ENCODE measurements at regions not wholly inside any gene's neighbourhood (a gene's known extent, or its start where the extent isn't known, plus 50 kb on each side); places are given as distances from the start of the nearest gene placed in this dataset.

DNA sequence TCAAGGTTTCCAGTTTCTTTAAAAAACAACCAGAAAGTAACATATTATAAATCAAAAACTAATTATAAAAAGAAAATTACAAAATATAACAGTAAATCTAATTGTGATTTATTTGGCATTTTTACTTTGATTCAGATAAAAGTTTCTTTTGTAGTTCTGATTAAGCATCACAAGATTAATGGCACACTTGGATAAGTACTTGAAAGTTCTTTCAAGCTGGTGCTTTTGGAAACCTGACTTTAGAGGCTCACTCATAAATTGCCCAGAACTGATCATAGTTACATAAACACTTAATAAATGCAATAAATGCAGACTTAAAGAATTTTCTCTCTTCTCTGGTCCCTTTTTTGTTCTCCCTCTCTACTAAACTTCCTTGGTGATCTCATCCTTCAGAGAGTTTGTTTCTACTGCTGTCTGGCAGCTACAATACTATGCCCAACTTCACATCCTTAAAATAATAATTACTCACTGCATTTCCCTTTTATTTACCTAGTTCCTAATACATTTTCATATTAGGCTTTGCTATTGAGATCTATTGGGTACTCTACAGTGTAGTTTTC is 1417.0 kb downstream of the EFNB2 start:
- Histone ChIP-seq H3K27ac (ENCODE audit: insufficient read depth, low read length) (no peak overlapping the region), H3K79me1 (ENCODE audit: low read depth in 1 of 2, low read length in 2 of 2) (no peaks in the 10 kb centered on the region), H2AK9ac (replicated peaks; ENCODE audit: low read depth, low read length, poor library complexity) (no peak overlapping the region), H3K23ac (ENCODE audit: low read depth, low read length) (no peak overlapping the region), H4K5ac (ENCODE audit: low read depth, low read length) (no peak overlapping the region), H3K4me2 (ENCODE audit: low read depth, low read length) (no peak overlapping the region), H3K14ac (replicated peaks; ENCODE audit: low read depth, low read length) (no peak overlapping the region), H4K20me1 (ENCODE audit: insufficient read depth, low read length) (no peaks in the 10 kb centered on the region), H4K8ac (ENCODE audit: low read depth in 2 of 2, low read length in 2 of 2) (no peak overlapping the region), H3K9me3 (ENCODE audit: control insufficient read depth, insufficient read depth, low read length) (no peaks in the 10 kb centered on the region), H3K4ac (ENCODE audit: low read depth, low read length) (no peak overlapping the region), H3K9me1 (ENCODE audit: insufficient read depth, low read length) (no peaks in the 10 kb centered on the region), H3K27me3 (ENCODE audit: control insufficient read depth, insufficient read depth, low read length) (no peaks in the 10 kb centered on the region), H2BK120ac (ENCODE audit: low read depth, low read length) (no peak overlapping the region), H2BK5ac (ENCODE audit: low read depth, low read length, poor library complexity, severe bottlenecking) (no peak overlapping the region), H3K4me1 (ENCODE audit: control insufficient read depth, insufficient read depth, low read length) (no peaks in the 10 kb centered on the region), H3K9ac (ENCODE audit: low read depth, low read length) (no peak overlapping the region), H2AK5ac (ENCODE audit: low read depth, low read length) (no peak overlapping the region), H2BK20ac (ENCODE audit: low read depth, low read length) (no peak overlapping the region), H2AFZ (replicated peaks; ENCODE audit: low read length, poor library complexity) (no peak overlapping the region), H3K56ac (ENCODE audit: extremely low read depth, insufficient read depth, low read length) (no peak overlapping the region), H4K91ac (ENCODE audit: insufficient read depth, low read depth, low read length) (no peak overlapping the region), H3K18ac (ENCODE audit: low read depth, low read length) (no peak overlapping the region), H3K36me3 (ENCODE audit: control insufficient read depth, insufficient read depth, low read length) (no peaks in the 10 kb centered on the region), H2BK15ac (ENCODE audit: low read depth, low read length) (no peak overlapping the region), H3K4me3 (ENCODE audit: insufficient read depth, low read depth, low read length) (no peak overlapping the region)
- TF ChIP-seq NFE2L2 (IDR thresholded peaks at IDR 0.05; ENCODE audit: low read depth, low read length) = no peak
- no peak for TF ChIP-seq RAD21 (IDR thresholded peaks at IDR 0.05; ENCODE audit: low read length)
- TF ChIP-seq FOS (IDR thresholded peaks at IDR 0.05; ENCODE audit: low read depth, low read length) = no peak
- TF ChIP-seq RFX5 (IDR thresholded peaks at IDR 0.05; ENCODE audit: low read depth, low read length) = no peak
- no peak for TF ChIP-seq RCOR1 (IDR thresholded peaks at IDR 0.05; ENCODE audit: insufficient replicate concordance, low read length)
- no peak for TF ChIP-seq MXI1 (IDR thresholded peaks at IDR 0.05; ENCODE audit: borderline replicate concordance, low read depth, low read length)
- TF ChIP-seq, protein P1, sequence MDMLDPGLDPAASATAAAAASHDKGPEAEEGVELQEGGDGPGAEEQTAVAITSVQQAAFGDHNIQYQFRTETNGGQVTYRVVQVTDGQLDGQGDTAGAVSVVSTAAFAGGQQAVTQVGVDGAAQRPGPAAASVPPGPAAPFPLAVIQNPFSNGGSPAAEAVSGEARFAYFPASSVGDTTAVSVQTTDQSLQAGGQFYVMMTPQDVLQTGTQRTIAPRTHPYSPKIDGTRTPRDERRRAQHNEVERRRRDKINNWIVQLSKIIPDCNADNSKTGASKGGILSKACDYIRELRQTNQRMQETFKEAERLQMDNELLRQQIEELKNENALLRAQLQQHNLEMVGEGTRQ (IDR thresholded peaks at IDR 0.05; ENCODE audit: low read depth, low read length) = no peak
- TF ChIP-seq MAZ (IDR thresholded peaks at IDR 0.05; ENCODE audit: borderline replicate concordance, low read depth, low read length) = no peak
- TF ChIP-seq SMC3 (IDR thresholded peaks at IDR 0.05; ENCODE audit: low read depth, low read length) = no peak
- no peak for TF ChIP-seq CEBPB (IDR thresholded peaks at IDR 0.05; ENCODE audit: low read depth, low read length)
- TF ChIP-seq BHLHE40 (IDR thresholded peaks at IDR 0.05; ENCODE audit: low read depth, low read length) = no peak
- TF ChIP-seq, protein P2, sequence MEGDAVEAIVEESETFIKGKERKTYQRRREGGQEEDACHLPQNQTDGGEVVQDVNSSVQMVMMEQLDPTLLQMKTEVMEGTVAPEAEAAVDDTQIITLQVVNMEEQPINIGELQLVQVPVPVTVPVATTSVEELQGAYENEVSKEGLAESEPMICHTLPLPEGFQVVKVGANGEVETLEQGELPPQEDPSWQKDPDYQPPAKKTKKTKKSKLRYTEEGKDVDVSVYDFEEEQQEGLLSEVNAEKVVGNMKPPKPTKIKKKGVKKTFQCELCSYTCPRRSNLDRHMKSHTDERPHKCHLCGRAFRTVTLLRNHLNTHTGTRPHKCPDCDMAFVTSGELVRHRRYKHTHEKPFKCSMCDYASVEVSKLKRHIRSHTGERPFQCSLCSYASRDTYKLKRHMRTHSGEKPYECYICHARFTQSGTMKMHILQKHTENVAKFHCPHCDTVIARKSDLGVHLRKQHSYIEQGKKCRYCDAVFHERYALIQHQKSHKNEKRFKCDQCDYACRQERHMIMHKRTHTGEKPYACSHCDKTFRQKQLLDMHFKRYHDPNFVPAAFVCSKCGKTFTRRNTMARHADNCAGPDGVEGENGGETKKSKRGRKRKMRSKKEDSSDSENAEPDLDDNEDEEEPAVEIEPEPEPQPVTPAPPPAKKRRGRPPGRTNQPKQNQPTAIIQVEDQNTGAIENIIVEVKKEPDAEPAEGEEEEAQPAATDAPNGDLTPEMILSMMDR (conservative IDR thresholded peaks at IDR 0.05; ENCODE audit: low read depth, low read length) = no peak
- no peak for TF ChIP-seq CHD1 (IDR thresholded peaks at IDR 0.05; ENCODE audit: low read depth, low read length)
- TF ChIP-seq ELK1 (IDR thresholded peaks at IDR 0.05; ENCODE audit: borderline replicate concordance, low read depth, low read length) = no peak
- no peak for TF ChIP-seq MAFK (IDR thresholded peaks at IDR 0.05; ENCODE audit: low read depth, low read length)
- CTCF ChIA-PET = no interaction called here
- DNase-seq (no peak), ATAC-seq (ENCODE audit: low read depth) (no peak)
- POLR2A ChIA-PET (ENCODE audit: unreplicated experiment) = no interaction called here
- dilution Hi-C loops (cut with HindIII; ENCODE audit: low sequenced_read_pairs, unreplicated experiment) (no loop called here), in situ Hi-C loops (cut with MboI; ENCODE audit: low sequenced_read_pairs) (no loop called here), intact Hi-C loops (cut with micrococcal nuclease) (no loop called here)
- BruUV-seq (replicated peaks) = no TSS peak

Measured in IMR-90 (cell line).